GM13977 (cell line): ENCODE measurements at regions not wholly inside any gene's neighbourhood (a gene's known extent, or its start where the extent isn't known, plus 50 kb on each side); places are given as distances from the start of the nearest gene placed in this dataset.

ENCODE experiments used
- DNase-seq: peaks from one replicate; pipeline ENCODE4 v3.0.0; 2012; ENCODE audit warnings: low spot score
- CTCF ChIP-seq: IDR thresholded peaks from 2 replicates; pipeline ENCODE4 v1.5.1; 2012; ENCODE audit warnings: mild to moderate bottlenecking, control low read depth; ENCODE audit not compliant: insufficient read depth; ENCODE audit errors: extremely low read depth, missing control alignments
- in situ Hi-C: fragments of 300-500 bp; cut with MboI; formaldehyde crosslinking; loops from one replicate; pipeline ENCODE4 v1.12.0; 2022; ENCODE audit warnings: low sequenced_read_pairs, low pct_unique_long_range_greater_than_20kb, mixed read lengths, inconsistent platforms; ENCODE audit not compliant: unreplicated experiment

GRCh38 chr7:12765431-12766100 is 78.1 kb downstream of the ARL4A start:
- no peak for DNase-seq
- no peak for TF ChIP-seq CTCF

GRCh38 chr7:12766416-12766815 is 79.0 kb downstream of the ARL4A start:
- TF ChIP-seq CTCF, result no peak
- in situ Hi-C loops, result no loop called here
- DNase-seq, result no peak

More at GRCh38 chr7:12765431-12766100, 78.1 kb downstream of the ARL4A start:
- in situ Hi-C loops, result no loop called here

GRCh38 chr7:12768948-12769347 is 81.5 kb downstream of the ARL4A start:
- DNase-seq, result no peak
- TF ChIP-seq CTCF, result no peak
- in situ Hi-C loops, result no loop called here

DNA sequence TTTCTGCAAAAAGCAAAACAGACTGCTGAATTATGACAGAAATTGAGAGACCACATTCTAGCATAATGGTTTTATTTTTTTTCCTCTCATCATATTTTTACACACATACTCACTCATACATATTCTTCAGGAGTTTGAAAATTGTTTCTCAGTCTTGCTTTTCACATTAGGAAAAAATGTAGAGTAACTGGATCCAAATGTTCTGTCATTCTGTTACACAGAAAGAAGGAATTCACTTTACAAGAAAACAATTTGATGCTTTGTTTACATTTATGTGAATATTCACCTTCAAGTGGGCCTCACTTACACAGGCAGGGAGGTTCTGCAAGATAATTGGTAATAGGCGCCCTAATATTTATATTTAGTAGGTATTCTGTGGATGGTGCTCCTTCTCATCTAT is 82.0 kb downstream of the ARL4A start:
- TF ChIP-seq CTCF, result no peak
- in situ Hi-C loops, result no loop called here
- no peak for DNase-seq

GRCh38 chr7:12770227-12770975 is 83.0 kb downstream of the ARL4A start:
- no peak for DNase-seq
- in situ Hi-C loops, result no loop called here
- no peak for TF ChIP-seq CTCF

GRCh38 chr7:12771378-12771877 is 84.0 kb downstream of the ARL4A start:
- TF ChIP-seq CTCF, result no peak
- in situ Hi-C loops, result no loop called here
- DNase-seq, result no peak
